Endothelial cell (in vitro differentiated cells): ENCODE measurements at regions not wholly inside any gene's neighbourhood (a gene's known extent, or its start where the extent isn't known, plus 50 kb on each side); places are given as distances from the start of the nearest gene placed in this dataset.

ENCODE experiments used
- DNase-seq: peaks from one replicate; pipeline ENCODE4 v3.0.0; 2021; ENCODE audit warnings: low spot score
- H3K27ac Mint-ChIP-seq: one replicate; pipeline ENCODE4 v1.8.0; 2021; ENCODE audit warnings: mixed read lengths, inconsistent platforms; ENCODE audit not compliant: unreplicated experiment
- H3K27me3 Mint-ChIP-seq: one replicate; pipeline ENCODE4 v1.8.0; 2021; ENCODE audit warnings: mild to moderate bottlenecking, moderate library complexity, mixed read lengths, inconsistent platforms; ENCODE audit not compliant: unreplicated experiment
- H3K36me3 Mint-ChIP-seq: one replicate; pipeline ENCODE4 v1.8.0; 2021; ENCODE audit warnings: mild to moderate bottlenecking, low read depth, mixed read lengths, inconsistent platforms; ENCODE audit not compliant: unreplicated experiment
- H3K4me1 Mint-ChIP-seq: one replicate; pipeline ENCODE4 v1.8.0; 2021; ENCODE audit warnings: mild to moderate bottlenecking, mixed read lengths, inconsistent platforms; ENCODE audit not compliant: unreplicated experiment
- H3K4me3 Mint-ChIP-seq: one replicate; pipeline ENCODE4 v1.8.0; 2021; ENCODE audit warnings: mild to moderate bottlenecking, mixed read lengths, inconsistent platforms; ENCODE audit not compliant: unreplicated experiment
- H3K9me3 Mint-ChIP-seq: one replicate; pipeline ENCODE4 v1.8.0; 2021; ENCODE audit warnings: mixed read lengths, inconsistent platforms; ENCODE audit not compliant: unreplicated experiment
- TF ChIP-seq, protein P1 (sequence below): fragments of 200-600 bp; sonication (generic); IDR thresholded peaks from one replicate; pipeline ENCODE4 v1.5.0; 2021; ENCODE audit warnings: antibody characterized with exemption; ENCODE audit not compliant: unreplicated experiment

GRCh38 chr13:95381212-95381527, 79.9 kb upstream of the ABCC4 start:
- DNase-seq = no peak
- H3K27ac Mint-ChIP-seq = no peak overlapping the region
- TF ChIP-seq, protein P1, sequence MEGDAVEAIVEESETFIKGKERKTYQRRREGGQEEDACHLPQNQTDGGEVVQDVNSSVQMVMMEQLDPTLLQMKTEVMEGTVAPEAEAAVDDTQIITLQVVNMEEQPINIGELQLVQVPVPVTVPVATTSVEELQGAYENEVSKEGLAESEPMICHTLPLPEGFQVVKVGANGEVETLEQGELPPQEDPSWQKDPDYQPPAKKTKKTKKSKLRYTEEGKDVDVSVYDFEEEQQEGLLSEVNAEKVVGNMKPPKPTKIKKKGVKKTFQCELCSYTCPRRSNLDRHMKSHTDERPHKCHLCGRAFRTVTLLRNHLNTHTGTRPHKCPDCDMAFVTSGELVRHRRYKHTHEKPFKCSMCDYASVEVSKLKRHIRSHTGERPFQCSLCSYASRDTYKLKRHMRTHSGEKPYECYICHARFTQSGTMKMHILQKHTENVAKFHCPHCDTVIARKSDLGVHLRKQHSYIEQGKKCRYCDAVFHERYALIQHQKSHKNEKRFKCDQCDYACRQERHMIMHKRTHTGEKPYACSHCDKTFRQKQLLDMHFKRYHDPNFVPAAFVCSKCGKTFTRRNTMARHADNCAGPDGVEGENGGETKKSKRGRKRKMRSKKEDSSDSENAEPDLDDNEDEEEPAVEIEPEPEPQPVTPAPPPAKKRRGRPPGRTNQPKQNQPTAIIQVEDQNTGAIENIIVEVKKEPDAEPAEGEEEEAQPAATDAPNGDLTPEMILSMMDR = no peak
- no peaks in the 10 kb centered on the region for H3K9me3 Mint-ChIP-seq
- H3K4me3 Mint-ChIP-seq = no peak overlapping the region
- H3K36me3 Mint-ChIP-seq = peaks cover 3% of the 10 kb centered on the region
- peaks cover 5% of the 10 kb centered on the region for H3K27me3 Mint-ChIP-seq
- no peaks in the 10 kb centered on the region for H3K4me1 Mint-ChIP-seq

- Mint-ChIP-seq H3K27ac (no peak overlapping the region), H3K4me1 (no peaks in the 10 kb centered on the region)
Observed at GRCh38 chr13:95382411-95382810, 81.2 kb upstream of the ABCC4 start.

DNA sequence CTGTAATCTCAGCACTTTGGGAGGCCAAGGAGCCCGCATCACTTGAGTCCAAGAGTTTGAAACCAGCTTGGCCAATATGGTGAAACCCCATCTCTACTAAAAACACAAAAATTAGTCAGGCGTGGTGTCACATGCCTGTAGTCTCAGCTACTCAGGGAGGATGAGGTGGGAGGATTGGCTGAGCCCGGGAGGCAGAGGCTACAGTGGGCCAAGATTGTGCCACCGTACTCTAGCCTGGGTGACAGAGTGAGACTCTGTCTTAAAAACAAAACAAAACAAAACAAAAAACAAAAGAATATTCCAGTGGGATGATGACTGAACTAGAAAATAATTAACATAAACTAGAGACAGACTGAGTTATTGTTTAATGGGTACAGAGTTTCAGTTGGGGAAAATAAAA, 81.7 kb upstream of the ABCC4 start:
- peaks cover 3% of the 10 kb centered on the region for H3K36me3 Mint-ChIP-seq
- H3K9me3 Mint-ChIP-seq = no peaks in the 10 kb centered on the region
- TF ChIP-seq, protein P1 = no peak
- H3K27me3 Mint-ChIP-seq = peaks cover 5% of the 10 kb centered on the region
- no peak for DNase-seq
- H3K4me3 Mint-ChIP-seq = no peak overlapping the region
- no peaks in the 10 kb centered on the region for H3K4me1 Mint-ChIP-seq
- no peak overlapping the region for H3K27ac Mint-ChIP-seq

More at GRCh38 chr13:95382411-95382810, 81.2 kb upstream of the ABCC4 start:
- no peak for DNase-seq
- H3K9me3 Mint-ChIP-seq = no peaks in the 10 kb centered on the region
- peaks cover 5% of the 10 kb centered on the region for H3K27me3 Mint-ChIP-seq
- TF ChIP-seq, protein P1 = no peak
- H3K4me3 Mint-ChIP-seq = no peak overlapping the region
- H3K36me3 Mint-ChIP-seq = peaks cover 3% of the 10 kb centered on the region

- Mint-ChIP-seq H3K4me1 (no peaks in the 10 kb centered on the region), H3K27ac (no peak overlapping the region), H3K27me3 (peaks cover 5% of the 10 kb centered on the region), H3K36me3 (peaks cover 3% of the 10 kb centered on the region), H3K9me3 (no peaks in the 10 kb centered on the region), H3K4me3 (no peak overlapping the region)
- TF ChIP-seq, protein P1 = no peak
- no peak for DNase-seq
Observed at GRCh38 chr13:95385373-95385772, 84.1 kb upstream of the ABCC4 start.

DNA sequence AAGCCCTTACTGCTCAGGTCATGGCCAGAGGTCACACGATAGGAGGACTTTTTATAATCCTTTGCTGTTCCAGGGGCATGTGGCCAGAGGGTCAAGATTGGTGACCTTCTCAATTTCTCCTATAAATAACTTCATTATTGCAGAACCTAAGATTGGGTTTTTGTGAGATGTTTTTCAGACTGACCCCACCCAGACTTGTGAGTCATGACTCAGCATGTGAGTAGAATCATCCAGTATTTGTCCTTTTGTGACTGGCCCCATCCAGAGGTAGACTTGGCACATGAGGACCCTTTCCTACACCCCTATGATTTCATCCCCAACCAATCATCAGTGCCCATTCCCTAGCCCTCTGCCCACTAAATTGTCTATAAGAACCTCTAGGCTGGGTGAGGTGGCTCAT, 84.5 kb upstream of the ABCC4 start:
- Mint-ChIP-seq H3K9me3 (no peaks in the 10 kb centered on the region), H3K36me3 (peaks cover 3% of the 10 kb centered on the region), H3K4me1 (no peaks in the 10 kb centered on the region), H3K27ac (no peak overlapping the region), H3K4me3 (no peak overlapping the region), H3K27me3 (peaks cover 5% of the 10 kb centered on the region)
- DNase-seq = no peak
- TF ChIP-seq, protein P1 = no peak
